ENCODE measurements at regions not wholly inside any gene's neighbourhood (a gene's known extent, or its start where the extent isn't known, plus 50 kb on each side); places are given as distances from the start of the nearest gene placed in this dataset.

- TF ChIP-seq POLR2A (IDR thresholded peaks at IDR 0.05; ENCODE audit: low read depth, low read length) (no peak), CTCF (conservative IDR thresholded peaks at IDR 0.05; ENCODE audit: low read depth, low read length) (no peak), SMC3 (IDR thresholded peaks at IDR 0.05; ENCODE audit: low read depth, low read length) (no peak), RAD21 (IDR thresholded peaks at IDR 0.05; ENCODE audit: low read length) (no peak), CEBPB (IDR thresholded peaks at IDR 0.05; ENCODE audit: low read depth, low read length) (no peak), RFX5 (IDR thresholded peaks at IDR 0.05; ENCODE audit: low read depth, low read length) (no peak), FOS (IDR thresholded peaks at IDR 0.05; ENCODE audit: low read depth, low read length) (no peak), ELK1 (IDR thresholded peaks at IDR 0.05; ENCODE audit: borderline replicate concordance, low read depth, low read length) (no peak)
- TF ChIP-seq, protein P1, sequence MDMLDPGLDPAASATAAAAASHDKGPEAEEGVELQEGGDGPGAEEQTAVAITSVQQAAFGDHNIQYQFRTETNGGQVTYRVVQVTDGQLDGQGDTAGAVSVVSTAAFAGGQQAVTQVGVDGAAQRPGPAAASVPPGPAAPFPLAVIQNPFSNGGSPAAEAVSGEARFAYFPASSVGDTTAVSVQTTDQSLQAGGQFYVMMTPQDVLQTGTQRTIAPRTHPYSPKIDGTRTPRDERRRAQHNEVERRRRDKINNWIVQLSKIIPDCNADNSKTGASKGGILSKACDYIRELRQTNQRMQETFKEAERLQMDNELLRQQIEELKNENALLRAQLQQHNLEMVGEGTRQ (IDR thresholded peaks at IDR 0.05; ENCODE audit: low read depth, low read length), result no peak
These were observed 970.2 kb upstream of the AGA start for GRCh38 chr4:178412455-178412854.

All from IMR-90 (cell line).